ENCODE measurements at regions not wholly inside any gene's neighbourhood (a gene's known extent, or its start where the extent isn't known, plus 50 kb on each side); places are given as distances from the start of the nearest gene placed in this dataset.

DNA sequence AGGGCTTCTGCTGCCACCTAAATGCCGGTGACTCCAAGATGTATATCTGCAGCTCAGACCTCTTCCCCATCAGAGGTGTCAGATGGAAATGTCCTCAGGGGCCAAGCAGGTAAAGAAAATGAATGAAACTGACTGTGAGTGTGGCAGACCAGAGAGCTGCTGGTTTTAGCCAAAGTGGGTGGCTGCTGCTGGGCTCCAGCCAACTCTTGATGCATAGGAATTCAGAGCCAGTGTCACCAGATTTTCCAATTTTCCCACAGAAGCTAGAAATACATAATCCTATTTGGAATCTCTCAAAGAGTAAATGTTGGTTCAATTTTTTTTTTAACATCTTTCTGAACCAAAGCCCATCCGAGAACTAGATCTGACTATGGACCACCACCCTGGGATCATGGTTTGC, 161.2 kb upstream of the SPRY4 start:
- TF ChIP-seq ZSCAN29 (IDR thresholded peaks at IDR 0.05) (no peak), FOXA1 (IDR thresholded peaks at IDR 0.05; ENCODE audit: borderline replicate concordance) (no peak), MAFG (tag; conservative IDR thresholded peaks at IDR 0.05) (no peak), RBM39 (optimal IDR thresholded peaks at IDR 0.05; ENCODE audit: low read depth, low read length) (no peak), GABPA (tag; conservative IDR thresholded peaks at IDR 0.05; ENCODE audit: low read depth) (no peak), TAF1 (IDR thresholded peaks at IDR 0.05; ENCODE audit: control insufficient read depth, extremely low read depth, insufficient read depth, low read length, severe bottlenecking) (no peak), ZNF551 (CRISPR knock-in tag; IDR thresholded peaks at IDR 0.05) (no peak), XRCC5 (IDR thresholded peaks at IDR 0.05; ENCODE audit: low read depth, low read length) (no peak)
- TF ChIP-seq, protein P1, sequence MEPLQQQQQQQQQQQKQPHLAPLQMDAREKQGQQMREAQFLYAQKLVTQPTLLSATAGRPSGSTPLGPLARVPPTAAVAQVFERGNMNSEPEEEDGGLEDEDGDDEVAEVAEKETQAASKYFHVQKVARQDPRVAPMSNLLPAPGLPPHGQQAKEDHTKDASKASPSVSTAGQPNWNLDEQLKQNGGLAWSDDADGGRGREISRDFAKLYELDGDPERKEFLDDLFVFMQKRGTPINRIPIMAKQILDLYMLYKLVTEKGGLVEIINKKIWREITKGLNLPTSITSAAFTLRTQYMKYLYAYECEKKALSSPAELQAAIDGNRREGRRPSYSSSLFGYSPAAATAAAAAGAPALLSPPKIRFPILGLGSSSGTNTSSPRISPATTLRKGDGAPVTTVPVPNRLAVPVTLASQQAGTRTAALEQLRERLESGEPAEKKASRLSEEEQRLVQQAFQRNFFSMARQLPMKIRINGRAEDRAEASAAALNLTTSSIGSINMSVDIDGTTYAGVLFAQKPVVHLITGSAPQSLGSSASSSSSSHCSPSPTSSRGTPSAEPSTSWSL (CRISPR knock-in tag; IDR thresholded peaks at IDR 0.05; ENCODE audit: borderline replicate concordance) = no peak
- TF ChIP-seq, protein P2, sequence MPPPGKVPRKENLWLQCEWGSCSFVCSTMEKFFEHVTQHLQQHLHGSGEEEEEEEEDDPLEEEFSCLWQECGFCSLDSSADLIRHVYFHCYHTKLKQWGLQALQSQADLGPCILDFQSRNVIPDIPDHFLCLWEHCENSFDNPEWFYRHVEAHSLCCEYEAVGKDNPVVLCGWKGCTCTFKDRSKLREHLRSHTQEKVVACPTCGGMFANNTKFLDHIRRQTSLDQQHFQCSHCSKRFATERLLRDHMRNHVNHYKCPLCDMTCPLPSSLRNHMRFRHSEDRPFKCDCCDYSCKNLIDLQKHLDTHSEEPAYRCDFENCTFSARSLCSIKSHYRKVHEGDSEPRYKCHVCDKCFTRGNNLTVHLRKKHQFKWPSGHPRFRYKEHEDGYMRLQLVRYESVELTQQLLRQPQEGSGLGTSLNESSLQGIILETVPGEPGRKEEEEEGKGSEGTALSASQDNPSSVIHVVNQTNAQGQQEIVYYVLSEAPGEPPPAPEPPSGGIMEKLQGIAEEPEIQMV (tag; conservative IDR thresholded peaks at IDR 0.05; ENCODE audit: low read depth) = no peak
- TF ChIP-seq, protein P3, sequence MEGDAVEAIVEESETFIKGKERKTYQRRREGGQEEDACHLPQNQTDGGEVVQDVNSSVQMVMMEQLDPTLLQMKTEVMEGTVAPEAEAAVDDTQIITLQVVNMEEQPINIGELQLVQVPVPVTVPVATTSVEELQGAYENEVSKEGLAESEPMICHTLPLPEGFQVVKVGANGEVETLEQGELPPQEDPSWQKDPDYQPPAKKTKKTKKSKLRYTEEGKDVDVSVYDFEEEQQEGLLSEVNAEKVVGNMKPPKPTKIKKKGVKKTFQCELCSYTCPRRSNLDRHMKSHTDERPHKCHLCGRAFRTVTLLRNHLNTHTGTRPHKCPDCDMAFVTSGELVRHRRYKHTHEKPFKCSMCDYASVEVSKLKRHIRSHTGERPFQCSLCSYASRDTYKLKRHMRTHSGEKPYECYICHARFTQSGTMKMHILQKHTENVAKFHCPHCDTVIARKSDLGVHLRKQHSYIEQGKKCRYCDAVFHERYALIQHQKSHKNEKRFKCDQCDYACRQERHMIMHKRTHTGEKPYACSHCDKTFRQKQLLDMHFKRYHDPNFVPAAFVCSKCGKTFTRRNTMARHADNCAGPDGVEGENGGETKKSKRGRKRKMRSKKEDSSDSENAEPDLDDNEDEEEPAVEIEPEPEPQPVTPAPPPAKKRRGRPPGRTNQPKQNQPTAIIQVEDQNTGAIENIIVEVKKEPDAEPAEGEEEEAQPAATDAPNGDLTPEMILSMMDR (IDR thresholded peaks at IDR 0.05 in 2 of 3, conservative IDR thresholded peaks at IDR 0.05 in 1 of 3; ENCODE audit: insufficient read depth in 2 of 3, low read depth in 1 of 3, low read length in 3 of 3) = no peak

Data from K562 (cell line).